Chondrocyte (in vitro differentiated cells): ENCODE measurements at regions not wholly inside any gene's neighbourhood (a gene's known extent, or its start where the extent isn't known, plus 50 kb on each side); places are given as distances from the start of the nearest gene placed in this dataset.

ENCODE experiments used
- DNase-seq: peaks from one replicate; pipeline ENCODE4 v3.0.0; 2021; ENCODE audit warnings: mixed read lengths, low spot score
- H3K27ac Mint-ChIP-seq: one replicate; pipeline ENCODE4 v1.8.0; 2021; ENCODE audit warnings: mild to moderate bottlenecking, moderate library complexity, mixed read lengths; ENCODE audit not compliant: unreplicated experiment
- H3K27me3 Mint-ChIP-seq: 2 replicates; pipeline ENCODE4 v1.8.0; 2021; ENCODE audit warnings: low read depth, mixed read lengths
- H3K36me3 Mint-ChIP-seq: 2 replicates; pipeline ENCODE4 v1.8.0; 2021; ENCODE audit warnings: low read depth, mixed read lengths
- H3K4me1 Mint-ChIP-seq: 2 replicates; pipeline ENCODE4 v1.8.0; 2021; ENCODE audit warnings: low read depth, mild to moderate bottlenecking, mixed read lengths
- H3K4me3 Mint-ChIP-seq: one replicate; pipeline ENCODE4 v1.8.0; 2021; ENCODE audit warnings: mild to moderate bottlenecking, moderate library complexity, mixed read lengths; ENCODE audit not compliant: unreplicated experiment
- H3K9me3 Mint-ChIP-seq: 2 replicates; pipeline ENCODE4 v1.8.0; 2021; ENCODE audit warnings: low read depth, mixed read lengths
- TF ChIP-seq, protein P1 (sequence below): fragments of 200-600 bp; sonication (generic); IDR thresholded peaks from 2 replicates; pipeline ENCODE4 v1.5.0; 2021; ENCODE audit warnings: antibody characterized with exemption, mild to moderate bottlenecking, moderate library complexity

DNA sequence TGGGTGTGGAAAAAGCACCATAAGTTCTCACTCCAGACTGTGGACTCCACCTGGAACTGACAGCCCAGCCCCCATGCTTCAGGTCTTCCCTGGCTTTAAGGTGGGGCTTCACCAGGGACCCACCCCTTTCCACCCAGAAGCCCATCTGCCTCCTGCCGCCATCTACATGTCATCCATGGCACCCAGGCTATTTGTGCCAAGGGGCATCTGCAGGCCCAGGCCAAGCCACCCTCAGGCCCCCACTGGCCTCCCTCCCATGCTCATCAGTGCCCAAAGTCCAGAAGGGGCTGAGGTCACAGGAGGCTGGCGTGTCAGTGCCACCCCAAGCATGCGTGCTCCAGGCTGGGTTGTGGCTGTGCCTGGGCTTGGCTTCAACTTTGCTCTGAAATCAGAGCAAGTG, 212.2 kb upstream of the DIO3 start:
- TF ChIP-seq, protein P1, sequence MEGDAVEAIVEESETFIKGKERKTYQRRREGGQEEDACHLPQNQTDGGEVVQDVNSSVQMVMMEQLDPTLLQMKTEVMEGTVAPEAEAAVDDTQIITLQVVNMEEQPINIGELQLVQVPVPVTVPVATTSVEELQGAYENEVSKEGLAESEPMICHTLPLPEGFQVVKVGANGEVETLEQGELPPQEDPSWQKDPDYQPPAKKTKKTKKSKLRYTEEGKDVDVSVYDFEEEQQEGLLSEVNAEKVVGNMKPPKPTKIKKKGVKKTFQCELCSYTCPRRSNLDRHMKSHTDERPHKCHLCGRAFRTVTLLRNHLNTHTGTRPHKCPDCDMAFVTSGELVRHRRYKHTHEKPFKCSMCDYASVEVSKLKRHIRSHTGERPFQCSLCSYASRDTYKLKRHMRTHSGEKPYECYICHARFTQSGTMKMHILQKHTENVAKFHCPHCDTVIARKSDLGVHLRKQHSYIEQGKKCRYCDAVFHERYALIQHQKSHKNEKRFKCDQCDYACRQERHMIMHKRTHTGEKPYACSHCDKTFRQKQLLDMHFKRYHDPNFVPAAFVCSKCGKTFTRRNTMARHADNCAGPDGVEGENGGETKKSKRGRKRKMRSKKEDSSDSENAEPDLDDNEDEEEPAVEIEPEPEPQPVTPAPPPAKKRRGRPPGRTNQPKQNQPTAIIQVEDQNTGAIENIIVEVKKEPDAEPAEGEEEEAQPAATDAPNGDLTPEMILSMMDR: no peak
- H3K4me1 Mint-ChIP-seq: no peaks in the 10 kb centered on the region
- no peak for DNase-seq
- peaks cover 13% of the 10 kb centered on the region for H3K9me3 Mint-ChIP-seq
- peaks cover 20% of the 10 kb centered on the region for H3K27me3 Mint-ChIP-seq
- H3K27ac Mint-ChIP-seq: no peak overlapping the region
- H3K36me3 Mint-ChIP-seq: peaks cover under 1% of the 10 kb centered on the region
- H3K4me3 Mint-ChIP-seq: no peak overlapping the region

DNA sequence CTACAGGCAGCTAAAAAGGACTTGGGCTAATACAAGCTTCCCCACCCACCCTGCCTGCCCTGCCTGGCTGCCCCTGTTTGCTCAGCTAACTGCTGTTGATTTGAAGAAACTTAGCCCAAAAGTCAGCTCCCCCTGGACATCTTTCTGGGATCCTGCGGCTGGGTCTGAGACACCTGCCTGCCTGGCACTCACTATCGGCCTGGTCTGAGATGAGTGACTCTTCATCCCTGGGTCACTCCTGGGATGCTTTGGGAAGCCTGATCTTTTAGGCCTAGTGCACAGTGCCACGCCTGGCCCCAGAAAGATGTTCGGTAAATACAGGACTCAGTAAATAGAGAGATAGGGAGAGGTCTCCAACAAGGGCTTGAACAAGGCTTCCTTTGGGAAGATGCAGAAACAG, 211.3 kb upstream of the DIO3 start:
- Mint-ChIP-seq H3K27ac (no peak overlapping the region), H3K27me3 (peaks cover 13% of the 10 kb centered on the region), H3K36me3 (peaks cover 2% of the 10 kb centered on the region), H3K9me3 (peaks cover 22% of the 10 kb centered on the region), H3K4me3 (no peak overlapping the region), H3K4me1 (no peaks in the 10 kb centered on the region)
- TF ChIP-seq, protein P1: no peak
- no peak for DNase-seq

GRCh38 chr14:101350691-101351090, 210.6 kb upstream of the DIO3 start:
- peaks cover 2% of the 10 kb centered on the region for H3K36me3 Mint-ChIP-seq
- DNase-seq: no peak
- no peak overlapping the region for H3K4me3 Mint-ChIP-seq
- H3K27me3 Mint-ChIP-seq: peaks cover 11% of the 10 kb centered on the region
- no peaks in the 10 kb centered on the region for H3K4me1 Mint-ChIP-seq
- TF ChIP-seq, protein P1: no peak
- no peak overlapping the region for H3K27ac Mint-ChIP-seq
- H3K9me3 Mint-ChIP-seq: peaks cover 26% of the 10 kb centered on the region

DNA sequence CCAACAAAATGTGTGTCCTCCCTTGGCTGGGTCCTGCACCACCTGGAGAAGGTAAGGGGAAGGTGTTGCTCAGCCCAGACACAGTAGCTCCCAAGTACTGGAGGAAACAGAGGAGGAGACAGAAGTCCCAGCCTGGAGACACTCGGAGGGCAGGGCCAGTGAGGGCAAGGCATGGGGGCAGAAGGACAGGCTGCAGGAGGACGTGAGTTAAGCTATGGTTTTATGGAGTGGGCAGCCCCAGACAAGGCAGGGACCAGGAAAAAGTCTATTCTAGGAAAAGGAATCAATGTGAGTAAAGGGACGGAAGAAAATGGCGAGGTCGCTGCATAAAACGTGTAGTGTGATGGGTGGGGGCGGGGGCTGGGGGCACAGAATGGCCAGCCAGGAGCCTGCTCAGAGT, 210.1 kb upstream of the DIO3 start:
- DNase-seq: no peak
- Mint-ChIP-seq H3K36me3 (peaks cover 2% of the 10 kb centered on the region), H3K27ac (no peak overlapping the region), H3K27me3 (peaks cover 8% of the 10 kb centered on the region), H3K4me1 (no peaks in the 10 kb centered on the region), H3K4me3 (no peak overlapping the region), H3K9me3 (peaks cover 26% of the 10 kb centered on the region)
- TF ChIP-seq, protein P1: no peak

DNA sequence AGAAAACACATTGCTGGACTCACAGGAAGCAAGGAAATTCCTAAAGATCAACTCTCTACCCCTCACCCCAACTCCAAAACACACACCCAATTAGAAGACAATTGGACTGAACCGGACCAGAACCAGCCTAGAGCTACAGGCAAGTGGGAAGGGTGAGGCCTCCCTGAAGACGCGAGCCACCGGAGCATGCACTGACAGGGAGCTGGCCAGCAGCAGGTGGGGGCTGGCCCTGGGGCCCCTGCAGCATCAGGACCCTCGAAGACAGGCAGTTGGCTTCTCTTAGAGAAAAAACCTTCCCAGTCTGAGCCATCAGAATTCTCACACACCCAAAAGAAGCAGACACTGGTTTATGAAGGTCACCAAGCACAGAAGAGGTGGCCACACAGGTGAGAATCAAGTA, 209.5 kb upstream of the DIO3 start:
- peaks cover 7% of the 10 kb centered on the region for H3K27me3 Mint-ChIP-seq
- no peak overlapping the region for H3K27ac Mint-ChIP-seq
- H3K4me1 Mint-ChIP-seq: no peaks in the 10 kb centered on the region
- H3K4me3 Mint-ChIP-seq: no peak overlapping the region
- H3K36me3 Mint-ChIP-seq: peaks cover 2% of the 10 kb centered on the region
- H3K9me3 Mint-ChIP-seq: peaks cover 23% of the 10 kb centered on the region
- TF ChIP-seq, protein P1: no peak
- DNase-seq: no peak
